ENCODE measurements at regions not wholly inside any gene's neighbourhood (a gene's known extent, or its start where the extent isn't known, plus 50 kb on each side); places are given as distances from the start of the nearest gene placed in this dataset.

DNA sequence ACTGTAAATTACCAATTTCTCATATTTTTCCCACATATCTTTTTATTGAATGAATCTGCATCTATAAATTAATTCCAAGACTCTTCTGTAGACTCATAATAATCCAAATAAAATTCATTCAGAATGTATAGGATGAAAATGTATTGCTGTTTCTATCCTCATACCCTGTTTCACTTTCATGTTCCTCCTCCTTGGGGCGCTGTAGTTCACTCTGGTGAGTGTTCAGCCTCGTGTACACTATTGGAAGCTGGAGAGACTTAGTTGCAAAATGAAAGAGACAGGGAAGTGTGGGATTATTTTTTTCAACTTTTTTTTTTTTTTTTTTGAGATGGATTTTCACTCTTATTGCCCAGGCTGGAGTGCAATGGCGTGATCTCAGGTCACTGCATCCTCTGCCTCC lies 296.1 kb downstream of the TLL1 start:
- DNase-seq (ENCODE audit: low read depth, low spot score) = peak; percentile 7
- Histone ChIP-seq H3K36me3 (ENCODE audit: control insufficient read depth in 1 of 2, insufficient read depth in 2 of 2, low read length in 2 of 2) (no peaks in the 10 kb centered on the region), H4K20me1 (ENCODE audit: insufficient read depth) (no peaks in the 10 kb centered on the region), H3K9me3 (ENCODE audit: control insufficient read depth in 1 of 2, insufficient read depth in 1 of 2, low read depth in 1 of 2, low read length in 2 of 2) (no peaks in the 10 kb centered on the region), H3K9ac (ENCODE audit: low read length) (no peak overlapping the region), H3K4me3 (replicated peaks in 1 of 2; ENCODE audit: low read depth in 1 of 2, low read length in 2 of 2) (no peak overlapping the region), H2AFZ (ENCODE audit: low read depth, low read length, poor library complexity, severe bottlenecking) (no peak overlapping the region), H3K79me2 (ENCODE audit: insufficient read depth, low read length) (no peaks in the 10 kb centered on the region), H3K9me2 (ENCODE audit: insufficient read depth) (no peaks in the 10 kb centered on the region), H3K27me3 (ENCODE audit: insufficient read depth, low read length) (no peaks in the 10 kb centered on the region), H3K4me1 (ENCODE audit: control insufficient read depth in 1 of 2, insufficient read depth in 2 of 2, low read length in 2 of 2) (no peaks in the 10 kb centered on the region), H3K27ac (ENCODE audit: low read depth, low read length) (no peak overlapping the region), H3K4me2 (ENCODE audit: low read length) (no peak overlapping the region)
- ChIA-PET POLR2A (no interaction called here), RAD21 (ENCODE audit: low non-redundant PET in 1 of 2, low total read pairs in 2 of 2, uncharacterized antibody in 2 of 2, unreplicated experiment in 2 of 2) (no interaction called here), CTCF (interaction anchor here (0.5 to 0.8 kb wide), 2 partner anchors 9 to 25 kb away, joined by 3 read pairs; no protein-coding TSS in a partner anchor)
- TF ChIP-seq, protein P1, sequence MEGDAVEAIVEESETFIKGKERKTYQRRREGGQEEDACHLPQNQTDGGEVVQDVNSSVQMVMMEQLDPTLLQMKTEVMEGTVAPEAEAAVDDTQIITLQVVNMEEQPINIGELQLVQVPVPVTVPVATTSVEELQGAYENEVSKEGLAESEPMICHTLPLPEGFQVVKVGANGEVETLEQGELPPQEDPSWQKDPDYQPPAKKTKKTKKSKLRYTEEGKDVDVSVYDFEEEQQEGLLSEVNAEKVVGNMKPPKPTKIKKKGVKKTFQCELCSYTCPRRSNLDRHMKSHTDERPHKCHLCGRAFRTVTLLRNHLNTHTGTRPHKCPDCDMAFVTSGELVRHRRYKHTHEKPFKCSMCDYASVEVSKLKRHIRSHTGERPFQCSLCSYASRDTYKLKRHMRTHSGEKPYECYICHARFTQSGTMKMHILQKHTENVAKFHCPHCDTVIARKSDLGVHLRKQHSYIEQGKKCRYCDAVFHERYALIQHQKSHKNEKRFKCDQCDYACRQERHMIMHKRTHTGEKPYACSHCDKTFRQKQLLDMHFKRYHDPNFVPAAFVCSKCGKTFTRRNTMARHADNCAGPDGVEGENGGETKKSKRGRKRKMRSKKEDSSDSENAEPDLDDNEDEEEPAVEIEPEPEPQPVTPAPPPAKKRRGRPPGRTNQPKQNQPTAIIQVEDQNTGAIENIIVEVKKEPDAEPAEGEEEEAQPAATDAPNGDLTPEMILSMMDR (IDR thresholded peaks at IDR 0.05 in 2 of 3, conservative IDR thresholded peaks at IDR 0.05 in 1 of 3; ENCODE audit: borderline replicate concordance in 1 of 3, insufficient read depth in 1 of 3, low read depth in 2 of 3, low read length in 2 of 3) = peak; percentile 16 to 54 (median 36); a peak in 4 of 6 replicates
- TF ChIP-seq JUND (IDR thresholded peaks at IDR 0.05) (no peak), RAD21 (IDR thresholded peaks at IDR 0.05; ENCODE audit: low read depth) (peak; percentile 43; the same call in 1 of the 2 replicates)
- no TSS peak for BruUV-seq (replicated peaks)
- peak; percentile 54; the same call in 1 of the 2 replicates for ATAC-seq
- intact Hi-C loops (cut with micrococcal nuclease) = loop anchor here (5.0 to 10.0 kb wide), 4 partner anchors 846 to 1983 kb away; no protein-coding TSS in a partner anchor

DNA sequence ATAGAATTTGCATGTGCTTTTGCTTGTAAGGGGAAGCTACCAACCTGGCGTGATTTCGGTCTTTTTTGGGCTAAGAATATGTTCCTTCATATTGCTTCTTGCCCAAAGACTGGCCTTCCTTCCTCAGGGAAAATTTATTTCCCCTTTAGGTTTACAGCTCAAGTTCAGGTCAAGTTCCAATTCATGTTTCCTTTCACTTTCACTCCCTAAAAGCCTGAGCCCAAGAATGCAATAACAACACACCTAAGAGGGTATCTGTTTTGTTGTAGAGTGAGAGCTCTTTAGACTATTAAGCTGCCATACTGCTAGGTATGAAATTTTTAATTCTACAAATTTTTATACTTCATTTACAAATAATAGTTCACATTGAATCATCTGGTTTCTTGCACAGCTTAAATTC lies 299.6 kb downstream of the TLL1 start:
- Histone ChIP-seq H2AFZ (ENCODE audit: low read depth, low read length, poor library complexity, severe bottlenecking) (no peak overlapping the region), H3K36me3 (ENCODE audit: control insufficient read depth in 1 of 2, insufficient read depth in 2 of 2, low read length in 2 of 2) (no peaks in the 10 kb centered on the region), H4K20me1 (ENCODE audit: insufficient read depth) (no peaks in the 10 kb centered on the region), H3K27me3 (ENCODE audit: insufficient read depth, low read length) (no peaks in the 10 kb centered on the region), H3K9ac (ENCODE audit: low read length) (no peak overlapping the region), H3K4me3 (replicated peaks in 1 of 2; ENCODE audit: low read depth in 1 of 2, low read length in 2 of 2) (no peak overlapping the region), H3K4me1 (ENCODE audit: control insufficient read depth in 1 of 2, insufficient read depth in 2 of 2, low read length in 2 of 2) (no peaks in the 10 kb centered on the region), H3K9me3 (ENCODE audit: control insufficient read depth in 1 of 2, insufficient read depth in 1 of 2, low read depth in 1 of 2, low read length in 2 of 2) (no peaks in the 10 kb centered on the region), H3K9me2 (ENCODE audit: insufficient read depth) (no peaks in the 10 kb centered on the region), H3K4me2 (ENCODE audit: low read length) (no peak overlapping the region), H3K79me2 (ENCODE audit: insufficient read depth, low read length) (no peaks in the 10 kb centered on the region), H3K27ac (ENCODE audit: low read depth, low read length) (no peak overlapping the region)
- ATAC-seq = no peak
- ChIA-PET POLR2A (no interaction called here), CTCF (interaction anchor here (2.5 kb wide), 1 partner anchor 421 kb away, joined by 10 read pairs; no protein-coding TSS in a partner anchor), RAD21 (ENCODE audit: low non-redundant PET in 1 of 2, low total read pairs in 2 of 2, uncharacterized antibody in 2 of 2, unreplicated experiment in 2 of 2) (no interaction called here)
- no TSS peak for BruUV-seq (replicated peaks)
- no peak for TF ChIP-seq CBX3 (IDR thresholded peaks at IDR 0.05; ENCODE audit: low read depth)
- no peak for TF ChIP-seq RAD21 (IDR thresholded peaks at IDR 0.05; ENCODE audit: low read depth)
- TF ChIP-seq, protein P1 (IDR thresholded peaks at IDR 0.05 in 2 of 3, conservative IDR thresholded peaks at IDR 0.05 in 1 of 3; ENCODE audit: borderline replicate concordance in 1 of 3, insufficient read depth in 1 of 3, low read depth in 2 of 3, low read length in 2 of 3) = no peak
- no peak for DNase-seq (ENCODE audit: low read depth, low spot score)
- intact Hi-C loops (cut with micrococcal nuclease) = no loop called here

All from HCT116 (cell line).